Panc1 (cell line): ENCODE measurements at regions not wholly inside any gene's neighbourhood (a gene's known extent, or its start where the extent isn't known, plus 50 kb on each side); places are given as distances from the start of the nearest gene placed in this dataset.

ENCODE experiments used
- ATAC-seq: fragments of 200-7000 bp; cut with Tn5 transposase; 2 replicates; pipeline ENCODE4 v1.9.1; 2020; ENCODE audit warnings: mild to moderate bottlenecking, moderate library complexity
- BruUV-seq: library from RNA; stranded (reverse); fragments of 400-500 nt; replicated peaks from 2 replicates; lab custom pipeline; 2021; lab: Mats Ljungman, UMichigan
- CTCF ChIA-PET: fragments of 300-600 bp; sonication (Branson Sonifier 250); formaldehyde crosslinking; loops from one replicate; lab custom pipeline; 2022; ENCODE audit warnings: antibody characterized with exemption; lab: Charles Lee
- POLR2A ChIA-PET: fragments of 300-600 bp; sonication (Branson Sonifier 250); formaldehyde crosslinking; loops from one replicate; lab custom pipeline; 2022; ENCODE audit warnings: antibody characterized with exemption; lab: Charles Lee
- DNase-seq: peaks from one replicate; pipeline ENCODE4 v3.0.0-alpha.2; 2010; ENCODE audit warnings: low read depth, low spot score
- H3K27ac ChIP-seq: 2 replicates; pipeline ENCODE4 v1.5.1; 2011; ENCODE audit warnings: mild to moderate bottlenecking, low read length, inconsistent platforms
- H3K27me3 ChIP-seq: fragments of 200-500 bp; sonication (Bioruptor generic); 2 replicates; pipeline ENCODE4 v1.6.0; 2014; ENCODE audit warnings: low read length, inconsistent platforms; ENCODE audit not compliant: control insufficient read depth, insufficient read depth
- H3K36me3 ChIP-seq: fragments of 200-500 bp; sonication (Bioruptor generic); 2 replicates; pipeline ENCODE4 v1.5.1; 2014; ENCODE audit warnings: inconsistent platforms, mild to moderate bottlenecking, low read length, moderate library complexity; ENCODE audit not compliant: control insufficient read depth, insufficient read depth
- H3K4me1 ChIP-seq: 2 replicates; pipeline ENCODE4 v1.5.1; 2011; ENCODE audit warnings: inconsistent platforms, mild to moderate bottlenecking, low read length, moderate library complexity; ENCODE audit not compliant: control insufficient read depth, insufficient read depth
- H3K4me3 ChIP-seq, 2 experiments: 2 replicates each; pipeline ENCODE4 v1.5.1; 2011 to 2012; ENCODE audit warnings: low read depth in 2 of 2, low read length in 2 of 2, mild to moderate bottlenecking in 2 of 2, inconsistent platforms in 1 of 2, moderate library complexity in 1 of 2
- H3K9me3 ChIP-seq: fragments of 200-500 bp; sonication (Bioruptor generic); 2 replicates; pipeline ENCODE4 v1.5.1; 2014; ENCODE audit warnings: low read depth, mild to moderate bottlenecking, inconsistent platforms, low read length, moderate library complexity; ENCODE audit not compliant: control insufficient read depth, insufficient read depth
- POLR2AphosphoS5 ChIP-seq: IDR thresholded peaks from 2 replicates; pipeline ENCODE4 v1.6.1; 2012; ENCODE audit warnings: mild to moderate bottlenecking, low read depth, low read length, moderate library complexity
- SIN3A ChIP-seq: IDR thresholded peaks from 2 replicates; pipeline ENCODE4 v1.6.1; 2012; ENCODE audit warnings: low read depth, mild to moderate bottlenecking, low read length, moderate library complexity, borderline replicate concordance; ENCODE audit not compliant: insufficient read depth
- TCF7L2 ChIP-seq: IDR thresholded peaks from 2 replicates; pipeline ENCODE4 v1.6.1; 2011; ENCODE audit warnings: mild to moderate bottlenecking, low read depth, low read length, inconsistent platforms
- in situ Hi-C: cut with HindIII; loops from 2 replicates; pipeline ENCODE4 v1.10.0; 2016; ENCODE audit warnings: low sequenced_read_pairs, low pct_unique_long_range_greater_than_20kb
- intact Hi-C: fragments of 100-400 bp; cut with micrococcal nuclease; formaldehyde crosslinking; loops from one replicate; pipeline ENCODE4 v1.10.0; 2022; ENCODE audit not compliant: unreplicated experiment
- TF ChIP-seq, protein P1 (sequence below): fragments of 450-650 bp; IDR thresholded peaks from 2 replicates; pipeline ENCODE4 v1.5.1; 2017; ENCODE audit warnings: mild to moderate bottlenecking
- TF ChIP-seq, protein P2 (sequence below), 2 experiments: IDR thresholded peaks; 2 replicates each; pipeline ENCODE4 v1.6.1; 2011 to 2012; ENCODE audit warnings: low read depth in 2 of 2, control low read depth in 1 of 2, low read length in 1 of 2, mild to moderate bottlenecking in 1 of 2, moderate library complexity in 1 of 2; ENCODE audit not compliant: insufficient read depth in 1 of 2

DNA sequence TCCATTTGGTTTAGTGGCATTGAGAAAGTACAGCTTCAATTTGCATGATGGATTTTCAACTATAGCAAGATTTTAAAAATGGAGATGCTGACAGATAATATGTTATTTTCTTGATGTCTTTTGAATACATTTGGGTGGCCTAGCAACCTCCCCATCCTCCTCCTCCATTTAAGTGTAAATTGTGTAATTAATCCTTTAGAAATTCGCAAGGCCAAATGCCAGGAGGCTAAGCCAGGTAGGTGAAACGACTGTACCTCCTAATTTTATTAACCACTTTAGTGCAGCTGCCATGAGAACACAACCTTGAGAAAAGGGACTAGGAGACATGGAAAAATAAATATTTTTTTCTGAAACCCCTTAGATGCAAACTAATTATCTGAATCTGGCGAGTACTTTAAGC lies 248.8 kb downstream of the MRPS30 start:
- ATAC-seq (no peak), DNase-seq (no peak)
- BruUV-seq, result no TSS peak
- TF ChIP-seq POLR2AphosphoS5, result no peak
- TF ChIP-seq SIN3A, result no peak
- TF ChIP-seq, protein P1, sequence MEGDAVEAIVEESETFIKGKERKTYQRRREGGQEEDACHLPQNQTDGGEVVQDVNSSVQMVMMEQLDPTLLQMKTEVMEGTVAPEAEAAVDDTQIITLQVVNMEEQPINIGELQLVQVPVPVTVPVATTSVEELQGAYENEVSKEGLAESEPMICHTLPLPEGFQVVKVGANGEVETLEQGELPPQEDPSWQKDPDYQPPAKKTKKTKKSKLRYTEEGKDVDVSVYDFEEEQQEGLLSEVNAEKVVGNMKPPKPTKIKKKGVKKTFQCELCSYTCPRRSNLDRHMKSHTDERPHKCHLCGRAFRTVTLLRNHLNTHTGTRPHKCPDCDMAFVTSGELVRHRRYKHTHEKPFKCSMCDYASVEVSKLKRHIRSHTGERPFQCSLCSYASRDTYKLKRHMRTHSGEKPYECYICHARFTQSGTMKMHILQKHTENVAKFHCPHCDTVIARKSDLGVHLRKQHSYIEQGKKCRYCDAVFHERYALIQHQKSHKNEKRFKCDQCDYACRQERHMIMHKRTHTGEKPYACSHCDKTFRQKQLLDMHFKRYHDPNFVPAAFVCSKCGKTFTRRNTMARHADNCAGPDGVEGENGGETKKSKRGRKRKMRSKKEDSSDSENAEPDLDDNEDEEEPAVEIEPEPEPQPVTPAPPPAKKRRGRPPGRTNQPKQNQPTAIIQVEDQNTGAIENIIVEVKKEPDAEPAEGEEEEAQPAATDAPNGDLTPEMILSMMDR, result no peak
- TF ChIP-seq, protein P2, sequence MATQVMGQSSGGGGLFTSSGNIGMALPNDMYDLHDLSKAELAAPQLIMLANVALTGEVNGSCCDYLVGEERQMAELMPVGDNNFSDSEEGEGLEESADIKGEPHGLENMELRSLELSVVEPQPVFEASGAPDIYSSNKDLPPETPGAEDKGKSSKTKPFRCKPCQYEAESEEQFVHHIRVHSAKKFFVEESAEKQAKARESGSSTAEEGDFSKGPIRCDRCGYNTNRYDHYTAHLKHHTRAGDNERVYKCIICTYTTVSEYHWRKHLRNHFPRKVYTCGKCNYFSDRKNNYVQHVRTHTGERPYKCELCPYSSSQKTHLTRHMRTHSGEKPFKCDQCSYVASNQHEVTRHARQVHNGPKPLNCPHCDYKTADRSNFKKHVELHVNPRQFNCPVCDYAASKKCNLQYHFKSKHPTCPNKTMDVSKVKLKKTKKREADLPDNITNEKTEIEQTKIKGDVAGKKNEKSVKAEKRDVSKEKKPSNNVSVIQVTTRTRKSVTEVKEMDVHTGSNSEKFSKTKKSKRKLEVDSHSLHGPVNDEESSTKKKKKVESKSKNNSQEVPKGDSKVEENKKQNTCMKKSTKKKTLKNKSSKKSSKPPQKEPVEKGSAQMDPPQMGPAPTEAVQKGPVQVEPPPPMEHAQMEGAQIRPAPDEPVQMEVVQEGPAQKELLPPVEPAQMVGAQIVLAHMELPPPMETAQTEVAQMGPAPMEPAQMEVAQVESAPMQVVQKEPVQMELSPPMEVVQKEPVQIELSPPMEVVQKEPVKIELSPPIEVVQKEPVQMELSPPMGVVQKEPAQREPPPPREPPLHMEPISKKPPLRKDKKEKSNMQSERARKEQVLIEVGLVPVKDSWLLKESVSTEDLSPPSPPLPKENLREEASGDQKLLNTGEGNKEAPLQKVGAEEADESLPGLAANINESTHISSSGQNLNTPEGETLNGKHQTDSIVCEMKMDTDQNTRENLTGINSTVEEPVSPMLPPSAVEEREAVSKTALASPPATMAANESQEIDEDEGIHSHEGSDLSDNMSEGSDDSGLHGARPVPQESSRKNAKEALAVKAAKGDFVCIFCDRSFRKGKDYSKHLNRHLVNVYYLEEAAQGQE (IDR thresholded peaks at IDR 0.05; ENCODE audit: insufficient read depth in 1 of 2, low read depth in 2 of 2, low read length in 1 of 2), result no peak
- POLR2A ChIA-PET, result no interaction called here
- H3K4me1 ChIP-seq, result no peaks in the 10 kb centered on the region
- no peaks in the 10 kb centered on the region for H3K36me3 ChIP-seq
- CTCF ChIA-PET, result no interaction called here
- intact Hi-C loops (no loop called here), in situ Hi-C loops (no loop called here)
- no peak overlapping the region for H3K4me3 ChIP-seq
- no peaks in the 10 kb centered on the region for H3K9me3 ChIP-seq
- H3K27me3 ChIP-seq, result no peaks in the 10 kb centered on the region
- no peak overlapping the region for H3K27ac ChIP-seq

DNA sequence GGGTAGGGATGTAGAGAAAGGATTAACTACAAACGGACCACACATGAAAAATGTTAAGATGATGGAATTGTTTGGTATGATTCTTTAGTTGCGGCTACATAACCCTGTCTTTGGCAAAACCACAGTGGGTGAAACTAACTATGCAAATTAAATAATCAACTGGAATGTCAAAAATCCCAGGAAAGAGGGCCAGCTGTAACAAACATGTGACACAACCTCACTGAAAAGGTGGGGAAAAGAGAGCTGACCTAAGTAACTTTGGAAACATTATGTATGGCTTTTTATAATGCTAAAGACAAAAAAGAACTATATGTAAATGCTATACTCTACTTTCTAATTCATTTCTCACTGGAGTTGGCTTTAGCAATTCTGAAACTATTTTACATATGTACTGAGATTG lies 252.0 kb downstream of the MRPS30 start:
- BruUV-seq, result no TSS peak
- DNase-seq, result no peak
- Histone ChIP-seq H3K36me3 (no peaks in the 10 kb centered on the region), H3K9me3 (no peaks in the 10 kb centered on the region), H3K27me3 (no peaks in the 10 kb centered on the region), H3K4me3 (no peak overlapping the region), H3K27ac (no peak overlapping the region), H3K4me1 (no peaks in the 10 kb centered on the region)
- ATAC-seq, result no peak
- intact Hi-C loops (no loop called here), in situ Hi-C loops (no loop called here)
- ChIA-PET POLR2A (no interaction called here), CTCF (no interaction called here)
- TF ChIP-seq, protein P2 (IDR thresholded peaks at IDR 0.05; ENCODE audit: insufficient read depth in 1 of 2, low read depth in 2 of 2, low read length in 1 of 2), result no peak
- TF ChIP-seq SIN3A (no peak), POLR2AphosphoS5 (no peak), TCF7L2 (no peak)
- TF ChIP-seq, protein P1, result no peak
